OCI-LY7 (cell line): ENCODE measurements at regions not wholly inside any gene's neighbourhood (a gene's known extent, or its start where the extent isn't known, plus 50 kb on each side); places are given as distances from the start of the nearest gene placed in this dataset.

Experiments
- BruUV-seq: library from RNA; stranded (reverse); fragments of 400-500 nt; replicated peaks from 2 replicates; lab custom pipeline; 2021; lab: Mats Ljungman, UMichigan
- CTCF ChIA-PET: fragments of 300-600 bp; sonication (Branson Sonifier 250); formaldehyde crosslinking; loops from one replicate; lab custom pipeline; 2022; ENCODE audit warnings: antibody characterized with exemption; ENCODE audit not compliant: unreplicated experiment; lab: Charles Lee
- POLR2A ChIA-PET: fragments of 300-600 bp; sonication (Branson Sonifier 250); formaldehyde crosslinking; loops from one replicate; lab custom pipeline; 2022; ENCODE audit warnings: antibody characterized with exemption; lab: Charles Lee
- DNase-seq: peaks from one replicate; pipeline ENCODE4 v3.0.0-alpha.2; 2015; ENCODE audit warnings: low spot score
- H2AFZ ChIP-seq: fragments of 200-600 bp; sonication (generic), shearing (Covaris generic); 2 replicates; pipeline ENCODE4 v1.6.1; 2014; ENCODE audit warnings: mild to moderate bottlenecking, antibody characterized with exemption, low read length, moderate library complexity
- H3K27ac ChIP-seq: fragments of 200-600 bp; sonication (generic); 2 replicates; pipeline ENCODE4 v1.5.1; 2014; ENCODE audit warnings: mixed run types, low read depth, mild to moderate bottlenecking, moderate library complexity, low read length, inconsistent platforms; ENCODE audit not compliant: poor library complexity, severe bottlenecking
- H3K36me3 ChIP-seq: fragments of 200-600 bp; sonication (generic); 2 replicates; pipeline ENCODE4 v1.6.1; 2014; ENCODE audit warnings: mild to moderate bottlenecking, antibody characterized with exemption, low read length, moderate library complexity, mixed read lengths; ENCODE audit not compliant: insufficient read depth
- H3K4me1 ChIP-seq: fragments of 200-600 bp; sonication (generic); 2 replicates; pipeline ENCODE4 v1.5.1; 2014; ENCODE audit warnings: mild to moderate bottlenecking, low read length; ENCODE audit not compliant: insufficient read depth, poor library complexity, severe bottlenecking
- H3K4me2 ChIP-seq: fragments of 200-600 bp; sonication (generic); 2 replicates; pipeline ENCODE4 v1.6.1; 2014; ENCODE audit warnings: mild to moderate bottlenecking, low read length
- H3K4me3 ChIP-seq: fragments of 200-600 bp; sonication (generic); 2 replicates; pipeline ENCODE4 v1.5.1; 2014; ENCODE audit warnings: mild to moderate bottlenecking, low read depth, low read length; ENCODE audit not compliant: poor library complexity, severe bottlenecking
- H3K79me2 ChIP-seq: fragments of 200-600 bp; sonication (generic); 2 replicates; pipeline ENCODE4 v1.6.1; 2016; ENCODE audit warnings: low read depth, mild to moderate bottlenecking, low read length, moderate library complexity, mixed read lengths; ENCODE audit not compliant: insufficient read depth
- H3K9me2 ChIP-seq: fragments of 200-600 bp; sonication (generic); 2 replicates; pipeline ENCODE4 v1.6.1; 2016; ENCODE audit warnings: mild to moderate bottlenecking, low read length, mixed read lengths; ENCODE audit not compliant: insufficient read depth
- H3K9me3 ChIP-seq: fragments of 200-600 bp; sonication (generic); 2 replicates; pipeline ENCODE4 v1.6.1; 2014; ENCODE audit warnings: mild to moderate bottlenecking, mixed run types, low read length, mixed read lengths
- H4K20me1 ChIP-seq: fragments of 200-600 bp; sonication (generic); 2 replicates; pipeline ENCODE4 v1.6.1; 2014; ENCODE audit warnings: mild to moderate bottlenecking, antibody characterized with exemption, low read length, moderate library complexity, mixed read lengths; ENCODE audit not compliant: insufficient read depth
- CTCF ChIP-seq: fragments of 200-600 bp; sonication (generic); conservative IDR thresholded peaks from 2 replicates; pipeline ENCODE4 v1.5.1; 2014; ENCODE audit warnings: mild to moderate bottlenecking, antibody characterized with exemption, low read length, moderate library complexity, mixed read lengths
- EZH2phosphoT487 ChIP-seq: fragments of 200-600 bp; sonication (generic); IDR thresholded peaks from 2 replicates; pipeline ENCODE4 v1.6.1; 2018; ENCODE audit warnings: low read depth, borderline replicate concordance, mild to moderate bottlenecking, mixed run types, antibody characterized with exemption, low read length, moderate library complexity, mixed read lengths
- intact Hi-C: fragments of 100-400 bp; cut with micrococcal nuclease; formaldehyde crosslinking; loops from one replicate; pipeline ENCODE4 v1.10.0; 2022; ENCODE audit not compliant: unreplicated experiment

- H3K27ac ChIP-seq = no peak overlapping the region
- no peaks in the 10 kb centered on the region for H3K9me3 ChIP-seq
- ChIA-PET POLR2A (no interaction called here), CTCF (no interaction called here)
- intact Hi-C loops = no loop called here
- no peaks in the 10 kb centered on the region for H3K4me1 ChIP-seq
- DNase-seq = no peak
- no peak overlapping the region for H3K4me2 ChIP-seq
- no TSS peak for BruUV-seq
- no peaks in the 10 kb centered on the region for H3K36me3 ChIP-seq
- no peak overlapping the region for H3K4me3 ChIP-seq
- no peak overlapping the region for H2AFZ ChIP-seq
- H3K9me2 ChIP-seq = no peaks in the 10 kb centered on the region
- H3K79me2 ChIP-seq = no peaks in the 10 kb centered on the region
- H4K20me1 ChIP-seq = no peaks in the 10 kb centered on the region
- no peak for TF ChIP-seq EZH2phosphoT487
- no peak for TF ChIP-seq CTCF
These were observed 473.8 kb downstream of the ACTRT1 start for GRCh38 chrX:127578395-127578794.

- BruUV-seq = no TSS peak
- DNase-seq = no peak
- Histone ChIP-seq H3K79me2 (no peaks in the 10 kb centered on the region), H3K4me2 (no peak overlapping the region), H3K4me1 (no peaks in the 10 kb centered on the region), H3K27ac (no peak overlapping the region), H2AFZ (no peak overlapping the region), H3K9me3 (no peaks in the 10 kb centered on the region), H3K9me2 (no peaks in the 10 kb centered on the region), H4K20me1 (no peaks in the 10 kb centered on the region), H3K4me3 (no peak overlapping the region), H3K36me3 (no peaks in the 10 kb centered on the region)
- no peak for TF ChIP-seq CTCF
- TF ChIP-seq EZH2phosphoT487 = no peak
- ChIA-PET CTCF (no interaction called here), POLR2A (no interaction called here)
- intact Hi-C loops = no loop called here
These were observed 474.3 kb downstream of the ACTRT1 start for GRCh38 chrX:127577884-127578283.

- Histone ChIP-seq H3K9me3 (no peaks in the 10 kb centered on the region), H3K4me2 (no peak overlapping the region), H3K9me2 (no peaks in the 10 kb centered on the region), H3K4me1 (no peaks in the 10 kb centered on the region), H3K27ac (no peak overlapping the region), H3K4me3 (no peak overlapping the region), H3K79me2 (no peaks in the 10 kb centered on the region), H4K20me1 (no peaks in the 10 kb centered on the region), H3K36me3 (no peaks in the 10 kb centered on the region), H2AFZ (no peak overlapping the region)
- POLR2A ChIA-PET = no interaction called here
- DNase-seq = no peak
- intact Hi-C loops = no loop called here
- no peak for TF ChIP-seq EZH2phosphoT487
- no peak for TF ChIP-seq CTCF
- no TSS peak for BruUV-seq
- CTCF ChIA-PET = no interaction called here
These were observed 477.4 kb downstream of the ACTRT1 start for GRCh38 chrX:127574829-127575228.
